ENCODE measurements at regions not wholly inside any gene's neighbourhood (a gene's known extent, or its start where the extent isn't known, plus 50 kb on each side); places are given as distances from the start of the nearest gene placed in this dataset.

- TF ChIP-seq CTCF (IDR thresholded peaks at IDR 0.05): no peak
- TF ChIP-seq ZFX (IDR thresholded peaks at IDR 0.05; ENCODE audit: borderline replicate concordance): no peak
These were observed 1195.9 kb downstream of the DTWD2 start for GRCh38 chr5:117792476-117792875.

Measured in 22Rv1 (cell line).